ENCODE measurements at regions not wholly inside any gene's neighbourhood (a gene's known extent, or its start where the extent isn't known, plus 50 kb on each side); places are given as distances from the start of the nearest gene placed in this dataset.

- no peak overlapping the region for H3K4me3 Mint-ChIP-seq (ENCODE audit: low read depth)
- H3K9me3 Mint-ChIP-seq: no peaks in the 10 kb centered on the region
- no peaks in the 10 kb centered on the region for H3K36me3 Mint-ChIP-seq (ENCODE audit: low read depth)
- no peak overlapping the region for H3K27ac Mint-ChIP-seq
- no peak for DNase-seq (ENCODE audit: low spot score)
- intact Hi-C loops (cut with micrococcal nuclease): loop anchor here (10.0 kb wide), 1 partner anchor 105 kb away; no protein-coding TSS in a partner anchor
- peaks cover 40% of the 10 kb centered on the region for H3K27me3 Mint-ChIP-seq (ENCODE audit: low read depth)
- peaks cover 28% of the 10 kb centered on the region for H3K4me1 Mint-ChIP-seq (ENCODE audit: low read depth)
Measured at GRCh38 chr17:77889866-77890760, 68.4 kb upstream of the TNRC6C start.

DNA sequence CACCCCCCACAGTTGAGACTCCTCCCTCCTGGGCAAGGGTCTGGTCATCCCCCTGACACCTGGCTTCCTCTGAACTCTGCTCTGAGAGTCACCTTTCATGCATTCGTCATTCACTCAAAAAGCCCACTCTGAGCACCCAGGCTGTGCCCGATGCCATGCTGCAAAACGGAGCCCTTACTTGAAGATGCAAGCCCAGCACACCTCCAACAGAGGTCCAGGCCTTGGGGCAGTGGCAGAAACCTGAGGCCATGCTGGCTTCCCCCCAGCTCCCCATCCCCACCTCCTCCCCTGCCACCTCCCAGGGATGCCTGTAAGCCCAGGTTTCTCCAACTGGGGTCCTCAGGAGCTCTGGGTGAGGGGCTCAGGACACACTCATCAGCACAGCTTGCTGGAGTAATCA lies 67.7 kb upstream of the TNRC6C start:
- Mint-ChIP-seq H3K9me3 (no peaks in the 10 kb centered on the region), H3K4me1 (ENCODE audit: low read depth) (peaks cover 27% of the 10 kb centered on the region), H3K27ac (no peak overlapping the region), H3K4me3 (ENCODE audit: low read depth) (no peak overlapping the region), H3K36me3 (ENCODE audit: low read depth) (no peaks in the 10 kb centered on the region), H3K27me3 (ENCODE audit: low read depth) (peaks cover 38% of the 10 kb centered on the region)
- intact Hi-C loops (cut with micrococcal nuclease): no loop called here
- DNase-seq (ENCODE audit: low spot score): no peak

DNA sequence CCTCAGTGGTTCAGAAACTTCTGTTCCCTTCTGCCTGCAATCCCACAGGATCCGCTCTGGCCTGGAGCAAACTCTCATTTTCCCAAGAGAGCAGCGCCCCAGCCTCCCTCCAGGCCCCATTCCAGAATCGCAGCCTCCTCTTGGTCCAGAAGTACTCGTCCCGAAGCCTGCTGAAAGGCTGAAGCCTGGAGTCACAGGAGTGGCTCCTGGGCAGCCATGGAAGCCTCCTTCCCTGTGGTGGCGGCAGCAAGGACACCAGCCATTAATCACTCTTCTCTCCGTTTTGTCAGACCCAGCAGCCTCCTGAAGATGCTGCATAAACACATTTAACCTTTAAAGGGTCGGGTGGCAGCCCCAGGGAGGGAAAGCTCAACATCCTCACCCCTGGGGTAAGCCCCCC lies 66.9 kb upstream of the TNRC6C start:
- no peak for DNase-seq (ENCODE audit: low spot score)
- Mint-ChIP-seq H3K9me3 (no peaks in the 10 kb centered on the region), H3K27ac (no peak overlapping the region), H3K27me3 (ENCODE audit: low read depth) (peaks cover 33% of the 10 kb centered on the region), H3K36me3 (ENCODE audit: low read depth) (no peaks in the 10 kb centered on the region), H3K4me3 (ENCODE audit: low read depth) (no peak overlapping the region), H3K4me1 (ENCODE audit: low read depth) (peaks cover 20% of the 10 kb centered on the region)
- intact Hi-C loops (cut with micrococcal nuclease): no loop called here

DNA sequence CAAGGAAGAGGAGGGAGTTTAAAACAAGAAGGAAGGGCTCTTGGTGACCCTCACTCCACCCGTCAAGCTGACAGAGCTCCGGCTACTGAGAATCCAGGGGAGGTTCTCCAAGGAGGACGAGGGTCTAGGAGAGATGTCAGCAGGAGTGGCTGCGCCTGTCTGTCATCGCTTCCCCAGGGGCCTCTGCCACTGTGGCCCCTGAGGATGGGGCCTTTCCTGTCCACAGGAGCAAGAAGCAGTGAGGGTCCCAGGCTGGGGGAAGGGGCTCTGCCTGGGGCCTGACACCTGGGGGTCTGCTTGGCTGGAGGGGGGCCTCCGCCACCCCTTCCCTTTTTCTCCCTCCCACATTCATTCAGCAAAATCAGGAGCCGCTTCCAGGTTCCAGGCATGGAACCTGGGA lies 66.5 kb upstream of the TNRC6C start:
- Mint-ChIP-seq H3K27me3 (ENCODE audit: low read depth) (peaks cover 29% of the 10 kb centered on the region), H3K4me1 (ENCODE audit: low read depth) (peaks cover 16% of the 10 kb centered on the region), H3K27ac (no peak overlapping the region), H3K36me3 (ENCODE audit: low read depth) (no peaks in the 10 kb centered on the region), H3K4me3 (ENCODE audit: low read depth) (no peak overlapping the region), H3K9me3 (no peaks in the 10 kb centered on the region)
- DNase-seq (ENCODE audit: low spot score): no peak
- intact Hi-C loops (cut with micrococcal nuclease): no loop called here

DNA sequence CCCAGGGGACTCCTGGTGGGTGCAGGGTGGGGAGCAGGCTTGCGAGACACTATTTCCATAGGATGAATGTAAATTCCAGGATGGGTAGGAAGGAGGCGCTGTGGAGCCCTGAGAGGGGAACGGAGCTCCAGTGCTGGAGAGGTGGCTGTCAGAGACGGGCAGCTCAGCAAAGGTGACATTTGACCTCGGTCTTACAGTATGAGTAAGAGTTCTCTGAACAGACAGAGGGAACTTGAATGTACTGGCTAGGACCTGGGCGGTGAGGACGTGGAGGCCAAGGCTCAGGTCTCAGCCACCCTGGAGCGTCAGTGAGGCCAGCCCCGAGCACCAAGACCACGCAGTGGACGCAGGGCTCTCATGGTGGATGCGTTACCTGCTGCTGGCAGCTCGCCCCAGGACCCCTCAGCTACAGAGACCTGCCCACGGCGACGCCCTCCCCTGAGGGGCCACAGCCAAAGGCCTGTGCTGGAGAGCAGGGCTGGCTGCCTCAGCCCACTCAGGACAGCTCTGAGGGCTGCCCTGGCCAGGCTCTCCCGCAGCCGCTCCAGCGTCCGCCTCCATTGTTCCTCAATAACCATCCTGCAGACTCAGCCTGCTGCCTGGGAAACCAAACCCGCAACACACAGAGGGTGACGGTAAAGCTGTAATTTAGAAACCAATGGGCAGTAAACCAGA lies 65.9 kb upstream of the TNRC6C start:
- H3K36me3 Mint-ChIP-seq (ENCODE audit: low read depth): no peaks in the 10 kb centered on the region
- intact Hi-C loops (cut with micrococcal nuclease): no loop called here
- no peak overlapping the region for H3K4me3 Mint-ChIP-seq (ENCODE audit: low read depth)
- no peaks in the 10 kb centered on the region for H3K9me3 Mint-ChIP-seq
- DNase-seq (ENCODE audit: low spot score): no peak
- H3K27me3 Mint-ChIP-seq (ENCODE audit: low read depth): peaks cover 23% of the 10 kb centered on the region
- peaks cover 11% of the 10 kb centered on the region for H3K4me1 Mint-ChIP-seq (ENCODE audit: low read depth)
- no peak overlapping the region for H3K27ac Mint-ChIP-seq

GRCh38 chr17:77893144-77894044 lies 65.1 kb upstream of the TNRC6C start:
- H3K27me3 Mint-ChIP-seq (ENCODE audit: low read depth): peaks cover 18% of the 10 kb centered on the region
- no peak for DNase-seq (ENCODE audit: low spot score)
- H3K27ac Mint-ChIP-seq: no peak overlapping the region
- H3K9me3 Mint-ChIP-seq: no peaks in the 10 kb centered on the region
- H3K4me1 Mint-ChIP-seq (ENCODE audit: low read depth): peaks cover 3% of the 10 kb centered on the region
- intact Hi-C loops (cut with micrococcal nuclease): no loop called here
- H3K4me3 Mint-ChIP-seq (ENCODE audit: low read depth): no peak overlapping the region
- H3K36me3 Mint-ChIP-seq (ENCODE audit: low read depth): no peaks in the 10 kb centered on the region

- Mint-ChIP-seq H3K27me3 (ENCODE audit: low read depth) (peaks cover 10% of the 10 kb centered on the region), H3K4me3 (ENCODE audit: low read depth) (no peak overlapping the region), H3K9me3 (no peaks in the 10 kb centered on the region), H3K4me1 (ENCODE audit: low read depth) (peaks cover 2% of the 10 kb centered on the region), H3K36me3 (ENCODE audit: low read depth) (no peaks in the 10 kb centered on the region), H3K27ac (no peak overlapping the region)
- no peak for DNase-seq (ENCODE audit: low spot score)
- intact Hi-C loops (cut with micrococcal nuclease): no loop called here
Measured at GRCh38 chr17:77894126-77894956, 64.2 kb upstream of the TNRC6C start.

- intact Hi-C loops (cut with micrococcal nuclease): no loop called here
- H3K27ac Mint-ChIP-seq: no peak overlapping the region
- no peak overlapping the region for H3K4me3 Mint-ChIP-seq (ENCODE audit: low read depth)
- H3K4me1 Mint-ChIP-seq (ENCODE audit: low read depth): peaks cover 2% of the 10 kb centered on the region
- H3K36me3 Mint-ChIP-seq (ENCODE audit: low read depth): no peaks in the 10 kb centered on the region
- H3K27me3 Mint-ChIP-seq (ENCODE audit: low read depth): peaks cover 2% of the 10 kb centered on the region
- no peaks in the 10 kb centered on the region for H3K9me3 Mint-ChIP-seq
- DNase-seq (ENCODE audit: low spot score): no peak
Measured at GRCh38 chr17:77897741-77898301, 60.7 kb upstream of the TNRC6C start.

GRCh38 chr17:77898521-77899434 lies 59.7 kb upstream of the TNRC6C start:
- H3K4me3 Mint-ChIP-seq (ENCODE audit: low read depth): no peak overlapping the region
- H3K27ac Mint-ChIP-seq: no peak overlapping the region
- no peaks in the 10 kb centered on the region for H3K9me3 Mint-ChIP-seq
- intact Hi-C loops (cut with micrococcal nuclease): no loop called here
- no peaks in the 10 kb centered on the region for H3K36me3 Mint-ChIP-seq (ENCODE audit: low read depth)
- DNase-seq (ENCODE audit: low spot score): no peak
- H3K4me1 Mint-ChIP-seq (ENCODE audit: low read depth): no peaks in the 10 kb centered on the region
- peaks cover 8% of the 10 kb centered on the region for H3K27me3 Mint-ChIP-seq (ENCODE audit: low read depth)

- no peak overlapping the region for H3K27ac Mint-ChIP-seq
- intact Hi-C loops (cut with micrococcal nuclease): no loop called here
- H3K4me3 Mint-ChIP-seq (ENCODE audit: low read depth): no peak overlapping the region
- no peaks in the 10 kb centered on the region for H3K36me3 Mint-ChIP-seq (ENCODE audit: low read depth)
- no peak for DNase-seq (ENCODE audit: low spot score)
- no peaks in the 10 kb centered on the region for H3K4me1 Mint-ChIP-seq (ENCODE audit: low read depth)
- peaks cover 10% of the 10 kb centered on the region for H3K27me3 Mint-ChIP-seq (ENCODE audit: low read depth)
- H3K9me3 Mint-ChIP-seq: no peaks in the 10 kb centered on the region
Measured at GRCh38 chr17:77899498-77899897, 59.0 kb upstream of the TNRC6C start.

DNA sequence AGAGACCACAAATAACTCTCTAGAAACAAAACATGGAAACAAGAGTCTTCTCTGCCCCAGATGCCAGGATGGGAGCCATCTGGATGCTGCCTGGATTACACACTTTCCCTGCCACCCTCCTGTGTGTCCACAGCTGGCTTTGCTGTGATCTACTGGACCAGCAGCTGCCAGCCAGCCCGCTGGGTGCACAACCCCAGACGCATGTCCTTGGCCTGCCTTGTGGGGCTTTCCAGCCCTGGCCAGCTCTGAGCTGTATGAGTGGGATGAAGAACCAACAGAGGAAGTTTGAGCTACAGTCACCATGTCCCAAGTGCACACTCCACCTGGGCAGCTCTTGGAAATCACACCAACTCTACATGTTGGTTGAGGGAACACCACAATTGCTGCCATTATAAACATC lies 57.0 kb upstream of the TNRC6C start:
- Mint-ChIP-seq H3K36me3 (ENCODE audit: low read depth) (no peaks in the 10 kb centered on the region), H3K27ac (no peak overlapping the region), H3K27me3 (ENCODE audit: low read depth) (peaks cover 10% of the 10 kb centered on the region), H3K4me1 (ENCODE audit: low read depth) (no peaks in the 10 kb centered on the region), H3K9me3 (no peaks in the 10 kb centered on the region), H3K4me3 (ENCODE audit: low read depth) (no peak overlapping the region)
- intact Hi-C loops (cut with micrococcal nuclease): no loop called here
- no peak for DNase-seq (ENCODE audit: low spot score)

Data from activated T-helper 2 cell treated with anti-CD3 and anti-CD28 coated beads, Interferon-gamma antibody, Interleukin-2, Interleukin-4, amounts not matched to agents 10 μg/mL and 5 μg/mL and 100 μg/mL, durations not matched to agents 14 hours and 24 hours and 36 hours (primary cell).